ENCODE measurements at regions not wholly inside any gene's neighbourhood (a gene's known extent, or its start where the extent isn't known, plus 50 kb on each side); places are given as distances from the start of the nearest gene placed in this dataset.

- H3K4me3 ChIP-seq = no peak overlapping the region
- intact Hi-C loops (cut with DNase I) = no loop called here
- WGBS, 4 donors = 34 to 48% (median 47%) methylated on average over 4 of the region's 4 CpGs
Measured at GRCh38 chr3:81199587-81199986, 561.9 kb downstream of the GBE1 start.

GRCh38 chr3:81198756-81199155 lies 562.7 kb downstream of the GBE1 start:
- TF ChIP-seq CTCF (IDR thresholded peaks at IDR 0.05) (no peak), POLR2A (IDR thresholded peaks at IDR 0.05) (no peak)
- no peak for ATAC-seq
- Histone ChIP-seq H3K27me3 (no peaks in the 10 kb centered on the region), H3K4me3 (no peak overlapping the region), H3K27ac (no peak overlapping the region), H3K36me3 (no peaks in the 10 kb centered on the region), H3K4me1 (no peaks in the 10 kb centered on the region), H3K9me3 (no peaks in the 10 kb centered on the region)
- DNase-seq = no peak
- WGBS, 4 donors = 33 to 51% (median 40%) methylated on average over 5 of the region's 5 CpGs
- intact Hi-C loops (cut with DNase I) = no loop called here

More at GRCh38 chr3:81199587-81199986, 561.9 kb downstream of the GBE1 start:
- H3K27ac ChIP-seq = no peak overlapping the region
- no peaks in the 10 kb centered on the region for H3K27me3 ChIP-seq
- no peaks in the 10 kb centered on the region for H3K9me3 ChIP-seq
- ATAC-seq = no peak
- no peaks in the 10 kb centered on the region for H3K4me1 ChIP-seq
- no peak for DNase-seq
- TF ChIP-seq CTCF (IDR thresholded peaks at IDR 0.05) (no peak), POLR2A (IDR thresholded peaks at IDR 0.05) (no peak)
- H3K36me3 ChIP-seq = no peaks in the 10 kb centered on the region

- WGBS, 4 donors = 74 to 82% (median 76%) methylated on average over 3 of the region's 3 CpGs
Measured at GRCh38 chr3:81198216-81198615, 563.2 kb downstream of the GBE1 start.

GRCh38 chr3:81197386-81197785 lies 564.1 kb downstream of the GBE1 start:
- ATAC-seq = no peak

More at GRCh38 chr3:81198216-81198615, 563.2 kb downstream of the GBE1 start:
- TF ChIP-seq POLR2A (IDR thresholded peaks at IDR 0.05) (no peak), CTCF (IDR thresholded peaks at IDR 0.05) (no peak)
- H3K27me3 ChIP-seq = no peaks in the 10 kb centered on the region
- no peak overlapping the region for H3K4me3 ChIP-seq
- no peaks in the 10 kb centered on the region for H3K4me1 ChIP-seq
- no peaks in the 10 kb centered on the region for H3K36me3 ChIP-seq
- no peaks in the 10 kb centered on the region for H3K9me3 ChIP-seq
- DNase-seq (no peak), ATAC-seq (no peak)
- no peak overlapping the region for H3K27ac ChIP-seq
- intact Hi-C loops (cut with DNase I) = no loop called here

More at GRCh38 chr3:81197386-81197785, 564.1 kb downstream of the GBE1 start:
- H3K27ac ChIP-seq = no peak overlapping the region
- no peaks in the 10 kb centered on the region for H3K36me3 ChIP-seq
- TF ChIP-seq POLR2A (IDR thresholded peaks at IDR 0.05) (no peak), CTCF (IDR thresholded peaks at IDR 0.05) (no peak)
- H3K4me1 ChIP-seq = no peaks in the 10 kb centered on the region
- no peak overlapping the region for H3K4me3 ChIP-seq
- no peaks in the 10 kb centered on the region for H3K9me3 ChIP-seq
- WGBS, 4 donors = 35 to 49% (median 41%) methylated on average over 3 of the region's 3 CpGs
- no peak for DNase-seq
- intact Hi-C loops (cut with DNase I) = no loop called here
- no peaks in the 10 kb centered on the region for H3K27me3 ChIP-seq

All from heart left ventricle (tissue), 16 donors.